NCI-H460 (cell line): ENCODE measurements at regions not wholly inside any gene's neighbourhood (a gene's known extent, or its start where the extent isn't known, plus 50 kb on each side); places are given as distances from the start of the nearest gene placed in this dataset.
"Not testable (repeated sequence)": the region's sequence is repeated elsewhere in the genome, so short reads cannot be mapped to it uniquely, and the experiment has no call there.

ENCODE experiments used
- DNase-seq: peaks from one replicate; pipeline ENCODE4 v3.0.0-alpha.2; 2016; ENCODE audit warnings: low read depth; ENCODE audit errors: extremely low read depth

GRCh38 chr3:125645616-125646015 lies 50.3 kb upstream of the OSBPL11 start:
- DNase-seq: no peak

- DNase-seq: no peak
Observed at GRCh38 chr3:125646581-125646980, 51.3 kb upstream of the OSBPL11 start.

- DNase-seq: no peak
Observed at GRCh38 chr3:125647318-125648014, 52.2 kb upstream of the OSBPL11 start.

GRCh38 chr3:125651244-125651643 lies 55.9 kb upstream of the OSBPL11 start:
- DNase-seq: no peak

- DNase-seq: no peak
Observed at GRCh38 chr3:125652349-125652748, 57.1 kb upstream of the OSBPL11 start.

- DNase-seq: no peak
Observed at GRCh38 chr3:125654526-125654925, 59.2 kb upstream of the OSBPL11 start.

GRCh38 chr3:125662675-125663074 lies 67.4 kb upstream of the OSBPL11 start:
- no peak for DNase-seq

- no peak for DNase-seq
Observed at GRCh38 chr3:125670352-125670751, 75.1 kb upstream of the OSBPL11 start.

- no peak for DNase-seq
Observed at GRCh38 chr3:125670945-125671344, 75.6 kb upstream of the OSBPL11 start.

GRCh38 chr3:125671461-125672243 lies 76.4 kb upstream of the OSBPL11 start:
- DNase-seq: no peak

GRCh38 chr3:125675791-125676190 lies 80.5 kb upstream of the OSBPL11 start:
- DNase-seq: no peak

GRCh38 chr3:125679258-125679657 lies 84.0 kb upstream of the OSBPL11 start:
- DNase-seq: no peak

- DNase-seq: no peak
Observed at GRCh38 chr3:125681146-125681545, 85.8 kb upstream of the OSBPL11 start.

- not testable (repeated sequence) for DNase-seq
Observed at GRCh38 chr3:125681906-125682305, 86.6 kb upstream of the OSBPL11 start.

- not testable (repeated sequence) for DNase-seq
Observed at GRCh38 chr3:125682610-125683009, 87.3 kb upstream of the OSBPL11 start.

GRCh38 chr3:125683067-125683829 lies 88.0 kb upstream of the OSBPL11 start:
- no peak for DNase-seq

- no peak for DNase-seq
Observed at GRCh38 chr3:125684199-125684598, 88.9 kb upstream of the OSBPL11 start.

GRCh38 chr3:125685741-125686140 lies 90.4 kb upstream of the OSBPL11 start:
- DNase-seq: not testable (repeated sequence)

- DNase-seq: no peak
Observed at GRCh38 chr3:125692361-125692760, 97.1 kb upstream of the OSBPL11 start.

- DNase-seq: no peak
Observed at GRCh38 chr3:125693887-125694286, 98.6 kb upstream of the OSBPL11 start.

- DNase-seq: no peak
Observed at GRCh38 chr3:125694761-125695294, 99.5 kb upstream of the OSBPL11 start.
